Small intestine (tissue), 7 donors: ENCODE measurements at regions not wholly inside any gene's neighbourhood (a gene's known extent, or its start where the extent isn't known, plus 50 kb on each side); places are given as distances from the start of the nearest gene placed in this dataset.

Source experiments
- DNase-seq, 2 donors: peaks; one replicate each; pipeline versions ENCODE4 v3.0.0 to v3.0.0-alpha.2; 2013
- FAIRE-seq: peaks from 2 replicates; lab custom pipeline; 2012; peaks lifted over from hg19 to GRCh38; lab: Jason Lieb, UNC
- H3K27ac ChIP-seq, 3 donors: one replicate each; pipeline ENCODE4 v1.5.1; 2013; ENCODE audit warnings: low read length in 2 of 3, mild to moderate bottlenecking in 2 of 3, control low read depth in 1 of 3, inconsistent platforms in 1 of 3, low read depth in 1 of 3, moderate library complexity in 1 of 3
- H3K27me3 ChIP-seq, 3 donors: one replicate each; pipeline ENCODE4 v1.6.1; 2013; ENCODE audit warnings: low read length in 3 of 3, inconsistent platforms in 1 of 3; ENCODE audit not compliant: control insufficient read depth in 3 of 3, insufficient read depth in 3 of 3
- H3K36me3 ChIP-seq, 3 donors: one replicate each; pipeline ENCODE4 v1.6.1; 2013; ENCODE audit warnings: low read length in 3 of 3, inconsistent platforms in 1 of 3, low read depth in 1 of 3, mild to moderate bottlenecking in 1 of 3, moderate library complexity in 1 of 3; ENCODE audit not compliant: control insufficient read depth in 3 of 3, insufficient read depth in 2 of 3
- H3K4me1 ChIP-seq, 3 donors: one replicate each; pipeline ENCODE4 v1.6.1; 2013; ENCODE audit warnings: low read length in 2 of 3, inconsistent platforms in 1 of 3, low read depth in 1 of 3, mild to moderate bottlenecking in 1 of 3, moderate library complexity in 1 of 3; ENCODE audit not compliant: control insufficient read depth in 3 of 3, insufficient read depth in 2 of 3
- H3K4me3 ChIP-seq, 3 donors: one replicate each; pipeline ENCODE4 v1.5.1; 2013; ENCODE audit warnings: low read length in 3 of 3, control low read depth in 1 of 3, inconsistent platforms in 1 of 3, low read depth in 1 of 3, mild to moderate bottlenecking in 1 of 3, moderate library complexity in 1 of 3
- H3K9me3 ChIP-seq, 2 donors: one replicate each; pipeline ENCODE4 v1.6.1; 2013; ENCODE audit warnings: low read depth in 1 of 2, low read length in 1 of 2; ENCODE audit not compliant: control insufficient read depth in 2 of 2, insufficient read depth in 1 of 2
- WGBS, 3 donors: extraction: QIAGEN DNeasy Blood & Tissue Kit; methylation state at CpG; one replicate each; pipeline ENCODE4 v1.1.7; 2013; 5-methylcytosine and 5-hydroxymethylcytosine counted together
- donor health status: healthy with polysubstance abuse.
- donor health status: control.
- donor health status: control.
- donor health status: Bipolar disorder and iron deficiency.
- donor health status: healthy.

DNA sequence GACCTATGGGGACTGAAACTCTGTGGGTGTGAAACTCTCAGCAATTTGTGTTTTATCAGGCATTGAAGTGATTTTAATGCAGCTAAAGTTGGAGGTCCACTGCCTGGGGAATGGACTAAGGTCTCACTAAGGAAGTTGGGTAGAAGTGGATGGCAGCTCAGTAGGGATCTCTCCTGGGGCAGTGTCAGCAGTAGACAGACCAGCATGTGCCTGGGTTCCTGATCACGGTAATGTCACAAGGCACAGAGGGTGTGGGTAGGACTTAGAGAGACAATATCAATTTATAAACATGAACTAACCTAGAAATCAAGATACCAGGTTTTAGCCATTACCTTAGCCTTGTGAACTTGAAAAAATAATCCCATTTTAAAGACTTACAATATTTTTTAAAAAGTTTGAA is 380.3 kb upstream of the LCORL start:
- FAIRE-seq (no peak), DNase-seq (peak in 1 of 2 donors; percentile 43)
- Histone ChIP-seq H3K4me3 (no peak overlapping the region), H3K9me3 (no peaks in the 10 kb centered on the region), H3K27me3 (no peaks in the 10 kb centered on the region), H3K36me3 (no peaks in the 10 kb centered on the region), H3K4me1 (peaks cover 6 to 57% (median 8%) of the 10 kb centered on the region in 3 donors), H3K27ac (peak overlapping the region in 1 of 3 donors; percentile 78)
- 10 to 53% (median 42%) methylated on average over 1 of the region's 1 CpG for WGBS, 3 donors

DNA sequence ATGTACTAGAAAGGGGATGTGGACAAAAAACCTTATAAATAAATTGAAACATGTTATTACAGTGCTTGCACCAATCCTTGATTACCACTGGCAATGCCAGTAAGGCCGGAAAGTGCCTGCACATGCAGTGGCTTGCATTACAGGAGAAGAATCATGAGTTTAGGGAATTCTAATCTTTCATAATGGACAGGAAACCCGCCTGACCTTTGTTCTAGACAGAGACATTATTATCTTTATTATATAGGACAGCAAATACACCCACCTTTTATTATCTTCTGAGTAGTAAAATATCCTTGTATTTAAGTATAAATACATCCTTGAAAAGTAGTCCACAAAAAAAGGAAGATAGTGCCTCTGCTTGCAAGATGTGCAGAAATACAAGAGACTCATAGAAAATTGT is 379.9 kb upstream of the LCORL start:
- no peaks in the 10 kb centered on the region for H3K9me3 ChIP-seq
- no peaks in the 10 kb centered on the region for H3K27me3 ChIP-seq
- H3K36me3 ChIP-seq, result no peaks in the 10 kb centered on the region
- no peak overlapping the region for H3K4me3 ChIP-seq
- peak overlapping the region in 2 of 3 donors; percentile 11 to 78 for H3K27ac ChIP-seq
- 11 to 42% (median 27%) methylated on average over 2 of the region's 2 CpGs for WGBS, 3 donors
- FAIRE-seq, result no peak
- DNase-seq, result peak; percentile 71 to 79
- H3K4me1 ChIP-seq, result peaks cover 2 to 53% (median 6%) of the 10 kb centered on the region in 3 donors

DNA sequence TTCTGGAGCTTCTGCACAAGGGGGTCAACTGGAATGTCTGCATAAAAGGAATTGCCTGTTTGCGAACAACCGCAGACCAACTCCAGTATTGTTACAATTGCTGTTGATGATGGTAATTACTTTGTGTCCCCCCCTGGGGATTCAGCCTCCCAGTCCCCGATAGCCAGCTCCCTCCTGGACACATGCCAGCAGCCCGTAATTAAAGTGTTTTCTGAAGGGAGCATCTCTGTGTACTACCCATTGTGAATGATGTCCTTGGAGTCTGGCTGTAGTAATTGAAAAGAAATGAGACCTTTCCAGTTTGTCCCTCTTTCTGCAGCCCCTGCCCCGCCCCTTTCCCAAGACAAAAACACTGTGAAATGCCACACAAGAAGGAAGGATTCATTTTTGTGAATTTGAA is 377.1 kb upstream of the LCORL start:
- H3K4me1 ChIP-seq, result peaks cover 0 to 46% (median 0%) of the 10 kb centered on the region in 3 donors
- no peak overlapping the region for H3K4me3 ChIP-seq
- FAIRE-seq (no peak), DNase-seq (no peak)
- H3K27ac ChIP-seq, result no peak overlapping the region
- no peaks in the 10 kb centered on the region for H3K27me3 ChIP-seq
- no peaks in the 10 kb centered on the region for H3K36me3 ChIP-seq
- H3K9me3 ChIP-seq, result no peaks in the 10 kb centered on the region
- WGBS, 3 donors, result 40 to 53% (median 52%) methylated on average over 5 of the region's 5 CpGs

DNA sequence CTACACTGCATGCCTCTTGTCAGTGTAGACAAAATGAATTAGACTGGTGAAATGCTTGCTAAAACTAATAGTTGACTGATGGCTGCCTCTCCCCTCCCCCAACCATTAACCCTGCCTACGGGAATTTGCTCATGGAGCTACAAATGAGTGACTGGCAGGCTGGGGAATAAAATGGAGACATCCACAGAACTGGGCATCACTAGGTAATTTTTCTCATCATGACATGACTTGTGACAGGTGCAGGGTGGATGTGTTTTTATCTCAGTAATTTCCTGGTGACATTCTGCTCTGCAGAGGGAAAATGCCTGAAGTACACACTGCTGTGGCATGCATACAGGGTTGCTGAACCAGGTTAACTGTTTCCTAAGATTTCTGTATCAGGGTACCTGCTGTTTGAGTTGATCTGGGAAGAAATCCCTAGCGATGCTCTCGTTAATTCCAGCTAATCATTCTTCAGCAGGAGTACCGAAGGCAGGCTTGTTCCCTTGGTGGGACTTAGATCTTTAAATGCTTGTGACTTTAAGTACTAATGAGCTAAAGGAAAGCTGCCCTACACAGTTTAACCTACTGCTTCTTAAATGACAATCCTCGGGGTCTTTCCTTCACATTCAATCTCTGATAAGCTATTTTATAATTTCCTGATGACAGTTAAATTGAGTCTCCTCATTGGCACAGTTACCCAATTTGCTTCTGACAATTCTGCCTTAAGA is 376.3 kb upstream of the LCORL start:
- no peaks in the 10 kb centered on the region for H3K36me3 ChIP-seq
- FAIRE-seq (no peak), DNase-seq (no peak)
- no peak overlapping the region for H3K27ac ChIP-seq
- H3K9me3 ChIP-seq, result no peaks in the 10 kb centered on the region
- no peak overlapping the region for H3K4me3 ChIP-seq
- H3K27me3 ChIP-seq, result no peaks in the 10 kb centered on the region
- H3K4me1 ChIP-seq, result peaks cover 0 to 38% (median 0%) of the 10 kb centered on the region in 3 donors
- WGBS, 3 donors, result 34 to 63% (median 57%) methylated on average over 5 of the region's 5 CpGs

DNA sequence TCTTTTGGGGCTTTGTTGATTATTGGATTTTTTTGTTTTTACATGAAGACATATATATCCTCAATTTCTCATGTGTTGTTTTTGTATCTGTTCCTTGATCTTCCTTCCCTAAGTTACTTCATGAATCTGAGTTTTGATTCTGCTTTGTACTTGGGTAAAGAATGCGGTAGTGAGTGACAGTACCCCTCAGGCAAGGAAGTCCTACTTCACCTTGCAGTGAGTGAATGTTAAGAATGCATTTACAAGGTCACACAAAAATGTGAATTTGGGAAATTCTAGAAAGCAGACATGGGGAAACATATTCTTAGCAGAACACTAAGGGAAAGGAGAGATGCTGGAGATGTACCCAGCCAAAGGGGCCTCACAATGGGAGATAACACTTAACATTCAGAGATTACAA is 373.1 kb upstream of the LCORL start:
- Histone ChIP-seq H3K9me3 (no peaks in the 10 kb centered on the region), H3K36me3 (no peaks in the 10 kb centered on the region), H3K4me1 (peaks cover 0 to 21% (median 0%) of the 10 kb centered on the region in 3 donors), H3K27ac (peak overlapping the region in 1 of 3 donors; percentile 43), H3K27me3 (no peaks in the 10 kb centered on the region), H3K4me3 (no peak overlapping the region)
- DNase-seq, result no peak
- WGBS, 3 donors, result 83 to 90% (median 88%) methylated on average over 1 of the region's 1 CpG
- no peak for FAIRE-seq

DNA sequence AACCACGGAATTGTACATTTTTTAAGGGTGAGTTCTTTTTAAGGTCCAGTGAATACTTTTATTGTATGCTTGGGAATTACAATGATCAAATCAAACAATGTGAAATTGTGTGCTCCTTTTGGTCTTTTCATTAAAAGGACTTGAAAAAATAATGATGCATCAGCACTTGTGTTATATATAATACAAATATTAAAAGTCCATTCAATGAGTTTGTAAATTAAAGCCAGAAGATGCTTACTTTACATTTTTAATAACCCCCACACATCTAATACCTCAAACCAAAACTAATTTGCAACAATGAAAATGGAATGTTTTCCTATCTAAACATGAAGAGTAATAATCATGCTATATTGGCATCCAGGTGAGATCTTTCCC is 369.8 kb upstream of the LCORL start:
- H3K27me3 ChIP-seq, result no peaks in the 10 kb centered on the region
- DNase-seq (no peak), FAIRE-seq (no peak)
- H3K4me1 ChIP-seq, result peaks cover 0 to 11% (median 0%) of the 10 kb centered on the region in 3 donors
- no peak overlapping the region for H3K27ac ChIP-seq
- WGBS, 3 donors, result 78 to 86% (median 83%) methylated on average over 1 of the region's 1 CpG
- H3K36me3 ChIP-seq, result no peaks in the 10 kb centered on the region
- no peak overlapping the region for H3K4me3 ChIP-seq
- no peaks in the 10 kb centered on the region for H3K9me3 ChIP-seq

DNA sequence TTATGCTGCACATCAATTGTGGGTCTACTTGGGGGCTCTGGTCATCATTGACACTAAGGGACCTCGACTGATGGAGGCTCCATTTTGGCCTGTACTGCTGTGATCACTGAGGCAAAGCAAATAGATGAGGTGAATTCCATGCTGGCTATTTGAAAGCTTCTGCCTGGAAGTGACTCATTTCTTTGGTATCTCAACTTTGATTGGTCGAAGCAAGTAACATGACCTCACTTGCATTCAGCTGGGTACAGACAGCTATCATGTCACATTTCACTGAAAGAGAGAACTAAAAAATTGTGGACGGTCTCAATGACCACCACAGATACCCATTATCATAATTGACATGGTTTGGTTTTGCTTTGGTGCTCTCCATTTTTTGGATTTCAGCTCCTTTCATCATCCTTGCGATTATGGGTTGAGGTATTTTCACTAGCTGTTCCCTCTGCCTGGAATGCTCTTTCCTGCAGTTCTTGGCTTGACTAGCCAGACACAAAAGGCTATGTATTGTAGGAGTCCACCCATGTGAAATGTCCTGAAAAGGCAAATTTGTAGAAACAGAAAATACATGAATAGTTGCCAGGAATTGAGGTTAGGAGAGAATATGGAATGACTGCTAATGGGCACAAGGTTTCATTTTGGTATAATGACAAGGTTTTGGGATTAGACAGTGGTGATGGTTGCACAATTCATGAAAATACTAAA is 369.2 kb upstream of the LCORL start:
- no peaks in the 10 kb centered on the region for H3K36me3 ChIP-seq
- no peaks in the 10 kb centered on the region for H3K27me3 ChIP-seq
- H3K4me3 ChIP-seq, result no peak overlapping the region
- DNase-seq, result no peak
- H3K9me3 ChIP-seq, result no peaks in the 10 kb centered on the region
- H3K4me1 ChIP-seq, result peaks cover 0 to 10% (median 0%) of the 10 kb centered on the region in 3 donors
- WGBS, 3 donors, result 80 to 90% (median 87%) methylated on average over 4 of the region's 4 CpGs
- H3K27ac ChIP-seq, result no peak overlapping the region
- FAIRE-seq, result no peak

DNA sequence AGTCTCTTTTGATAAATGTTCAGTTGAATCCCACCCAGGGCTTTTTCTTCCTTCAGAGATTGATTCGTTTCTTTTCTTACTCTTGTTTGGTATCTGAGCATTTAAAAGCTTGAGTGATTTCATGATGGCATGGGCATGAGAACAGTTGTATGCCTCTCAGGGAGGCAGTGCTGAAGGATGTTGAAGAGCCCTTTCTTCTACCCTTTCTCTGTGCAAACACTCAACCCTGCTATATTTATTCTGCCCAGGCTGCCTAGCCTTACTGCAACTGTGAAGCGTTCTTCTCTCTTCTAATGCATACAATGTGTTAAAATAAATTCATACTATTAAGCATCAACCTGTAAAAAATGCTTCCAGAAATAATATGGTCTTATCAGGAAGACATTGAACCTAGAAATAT is 367.6 kb upstream of the LCORL start:
- DNase-seq (no peak), FAIRE-seq (no peak)
- H3K9me3 ChIP-seq, result no peaks in the 10 kb centered on the region
- 80 to 93% (median 88%) methylated on average over 2 of the region's 2 CpGs for WGBS, 3 donors
- H3K27ac ChIP-seq, result no peak overlapping the region
- H3K27me3 ChIP-seq, result no peaks in the 10 kb centered on the region
- no peak overlapping the region for H3K4me3 ChIP-seq
- H3K4me1 ChIP-seq, result no peaks in the 10 kb centered on the region
- H3K36me3 ChIP-seq, result no peaks in the 10 kb centered on the region
